ENCODE measurements at regions not wholly inside any gene's neighbourhood (a gene's known extent, or its start where the extent isn't known, plus 50 kb on each side); places are given as distances from the start of the nearest gene placed in this dataset.

DNA sequence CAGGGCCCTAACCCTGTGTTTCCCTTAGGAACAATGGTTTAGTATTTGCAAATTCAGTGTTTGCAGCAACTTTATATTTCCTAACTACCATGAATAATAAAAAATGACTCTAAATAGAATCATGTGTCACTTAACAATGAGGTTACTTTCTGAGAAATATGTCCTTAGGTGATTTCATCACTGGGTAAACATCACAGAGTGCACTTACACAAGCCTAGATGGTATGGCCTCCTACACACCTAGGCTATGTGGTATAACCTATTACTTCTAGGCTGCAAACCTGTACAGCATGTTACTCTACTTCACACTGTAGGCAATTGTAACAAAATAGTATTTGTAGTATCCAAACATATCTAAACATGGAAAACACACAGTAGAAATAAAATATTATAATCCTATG, 1174.6 kb upstream of the LRRTM3 start:
- POLR2A ChIA-PET, result no interaction called here

GRCh38 chr10:65751896-65752295, 1173.9 kb upstream of the LRRTM3 start:
- Histone ChIP-seq H3K79me2 (ENCODE audit: control insufficient read depth, insufficient read depth, low read length) (no peaks in the 10 kb centered on the region), H4K20me1 (ENCODE audit: control insufficient read depth, insufficient read depth, low read length, poor library complexity, severe bottlenecking) (no peaks in the 10 kb centered on the region), H3K27ac (ENCODE audit: low read length in 2 of 2) (no peak overlapping the region), H3K36me3 (replicated peaks in 1 of 2; ENCODE audit: control extremely low read depth in 1 of 2, control insufficient read depth in 1 of 2, extremely low read depth in 1 of 2, insufficient read depth in 2 of 2, low read length in 1 of 2) (no peaks in the 10 kb centered on the region), H3K27me3 (replicated peaks in 1 of 4; ENCODE audit: control extremely low read depth in 1 of 4, control insufficient read depth in 3 of 4, insufficient read depth in 4 of 4, low read length in 3 of 4) (no peaks in the 10 kb centered on the region), H3K4me1 (ENCODE audit: control insufficient read depth in 2 of 2, insufficient read depth in 2 of 2, low read length in 2 of 2) (no peaks in the 10 kb centered on the region), H2AFZ (ENCODE audit: insufficient read depth, low read depth, low read length, poor library complexity, severe bottlenecking) (no peak overlapping the region), H3K9ac (ENCODE audit: low read length) (no peak overlapping the region), H3K4me3 (ENCODE audit: control extremely low read depth in 1 of 5, extremely low read depth in 1 of 5, insufficient read depth in 1 of 5, low read depth in 2 of 5, low read length in 4 of 5) (no peak overlapping the region), H3K9me3 (ENCODE audit: control extremely low read depth in 1 of 3, control insufficient read depth in 2 of 3, insufficient read depth in 1 of 3, low read length in 2 of 3) (no peaks in the 10 kb centered on the region), H3K4me2 (replicated peaks; ENCODE audit: low read depth, low read length, poor library complexity, severe bottlenecking) (no peak overlapping the region)
- Mint-ChIP-seq H3K27ac (no peak overlapping the region), H3K9me3 (ENCODE audit: insufficient read depth) (no peaks in the 10 kb centered on the region), H3K4me1 (no peaks in the 10 kb centered on the region), H3K4me3 (no peak overlapping the region), H3K27me3 (no peaks in the 10 kb centered on the region)
- ATAC-seq (ENCODE audit: low read depth) (no peak), DNase-seq (no peak)
- CTCF ChIA-PET, result no interaction called here
- no peak for TF ChIP-seq CTCF (IDR thresholded peaks at IDR 0.05)
- no peak for TF ChIP-seq EZH2 (IDR thresholded peaks at IDR 0.05; ENCODE audit: borderline replicate concordance, insufficient read depth, low read depth, low read length, poor library complexity, severe bottlenecking)
- intact Hi-C loops (cut with micrococcal nuclease), result no loop called here
- POLR2A ChIA-PET, result no interaction called here
- no CpG with 5 or more reads among the region's 1 CpG for WGBS (ENCODE audit: insufficient coverage)

More for the DNA sequence above, 1174.6 kb upstream of the LRRTM3 start:
- CTCF ChIA-PET, result no interaction called here
- Histone ChIP-seq H3K9me3 (ENCODE audit: control extremely low read depth in 1 of 3, control insufficient read depth in 2 of 3, insufficient read depth in 1 of 3, low read length in 2 of 3) (no peaks in the 10 kb centered on the region), H4K20me1 (ENCODE audit: control insufficient read depth, insufficient read depth, low read length, poor library complexity, severe bottlenecking) (no peaks in the 10 kb centered on the region), H3K4me1 (ENCODE audit: control insufficient read depth in 2 of 2, insufficient read depth in 2 of 2, low read length in 2 of 2) (no peaks in the 10 kb centered on the region), H2AFZ (ENCODE audit: insufficient read depth, low read depth, low read length, poor library complexity, severe bottlenecking) (no peak overlapping the region), H3K4me3 (ENCODE audit: control extremely low read depth in 1 of 5, extremely low read depth in 1 of 5, insufficient read depth in 1 of 5, low read depth in 2 of 5, low read length in 4 of 5) (no peak overlapping the region), H3K27me3 (replicated peaks in 1 of 4; ENCODE audit: control extremely low read depth in 1 of 4, control insufficient read depth in 3 of 4, insufficient read depth in 4 of 4, low read length in 3 of 4) (no peaks in the 10 kb centered on the region), H3K27ac (ENCODE audit: low read length in 2 of 2) (no peak overlapping the region), H3K79me2 (ENCODE audit: control insufficient read depth, insufficient read depth, low read length) (no peaks in the 10 kb centered on the region), H3K9ac (ENCODE audit: low read length) (no peak overlapping the region), H3K4me2 (replicated peaks; ENCODE audit: low read depth, low read length, poor library complexity, severe bottlenecking) (no peak overlapping the region), H3K36me3 (replicated peaks in 1 of 2; ENCODE audit: control extremely low read depth in 1 of 2, control insufficient read depth in 1 of 2, extremely low read depth in 1 of 2, insufficient read depth in 2 of 2, low read length in 1 of 2) (no peaks in the 10 kb centered on the region)
- Mint-ChIP-seq H3K4me3 (no peak overlapping the region), H3K4me1 (no peaks in the 10 kb centered on the region), H3K27me3 (no peaks in the 10 kb centered on the region), H3K27ac (no peak overlapping the region), H3K9me3 (ENCODE audit: insufficient read depth) (no peaks in the 10 kb centered on the region)
- TF ChIP-seq EZH2 (IDR thresholded peaks at IDR 0.05; ENCODE audit: borderline replicate concordance, insufficient read depth, low read depth, low read length, poor library complexity, severe bottlenecking) (no peak), CTCF (IDR thresholded peaks at IDR 0.05) (no peak)
- DNase-seq (no peak), ATAC-seq (ENCODE audit: low read depth) (no peak)
- intact Hi-C loops (cut with micrococcal nuclease), result no loop called here

Data from B cell (primary cell).